GM12872 (cell line): ENCODE measurements at regions not wholly inside any gene's neighbourhood (a gene's known extent, or its start where the extent isn't known, plus 50 kb on each side); places are given as distances from the start of the nearest gene placed in this dataset.

Source experiments
- CTCF ChIP-seq: IDR thresholded peaks from 3 replicates; pipeline ENCODE4 v1.5.1; 2011; ENCODE audit warnings: low read depth, mild to moderate bottlenecking, low read length, moderate library complexity; ENCODE audit not compliant: insufficient read depth

GRCh38 chr5:166293892-166294291 is 1997.6 kb upstream of the WWC1 start:
- no peak for TF ChIP-seq CTCF

GRCh38 chr5:166302166-166302565 is 1989.3 kb upstream of the WWC1 start:
- no peak for TF ChIP-seq CTCF

- no peak for TF ChIP-seq CTCF
These were observed 1974.0 kb upstream of the WWC1 start for GRCh38 chr5:166317425-166317824.

GRCh38 chr5:166320920-166321480 is 1970.4 kb upstream of the WWC1 start:
- TF ChIP-seq CTCF = no peak

GRCh38 chr5:166324372-166324771 is 1967.1 kb upstream of the WWC1 start:
- no peak for TF ChIP-seq CTCF

- TF ChIP-seq CTCF = no peak
These were observed 1962.2 kb upstream of the WWC1 start for GRCh38 chr5:166329149-166329800.

GRCh38 chr5:166330036-166330435 is 1961.4 kb upstream of the WWC1 start:
- TF ChIP-seq CTCF = no peak

GRCh38 chr5:166331521-166331920 is 1959.9 kb upstream of the WWC1 start:
- no peak for TF ChIP-seq CTCF
